ENCODE measurements at regions not wholly inside any gene's neighbourhood (a gene's known extent, or its start where the extent isn't known, plus 50 kb on each side); places are given as distances from the start of the nearest gene placed in this dataset.
"Not testable (repeated sequence)": the region's sequence is repeated elsewhere in the genome, so short reads cannot be mapped to it uniquely, and the experiment has no call there.

DNA sequence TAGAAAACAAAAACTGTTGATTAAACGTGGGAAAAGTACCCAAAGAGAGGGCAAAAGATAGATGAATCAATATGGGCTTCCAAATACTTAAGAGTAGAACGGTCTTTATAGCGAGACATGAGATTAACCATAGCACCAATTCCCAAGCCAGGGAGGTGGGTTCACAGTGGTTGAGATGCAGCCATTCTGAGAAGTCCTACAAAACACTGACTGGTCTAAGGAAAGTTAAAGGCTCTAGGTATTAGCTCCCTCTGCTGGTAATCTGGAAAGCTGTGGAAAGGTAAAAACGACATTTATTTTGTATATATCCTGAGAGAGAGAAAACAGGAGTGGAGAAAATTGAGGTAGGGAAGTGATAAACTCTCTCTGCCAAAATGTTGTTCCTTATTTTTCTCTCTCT is 61.7 kb downstream of the HSFY1 start:
- TF ChIP-seq CTCF (IDR thresholded peaks at IDR 0.05); POLR2A (IDR thresholded peaks at IDR 0.05; ENCODE audit: low read length); CEBPB (IDR thresholded peaks at IDR 0.05); MYC (IDR thresholded peaks at IDR 0.05; ENCODE audit: borderline replicate concordance, low read length): not testable (repeated sequence)
